NCI-H1092 treated with DMSO at 0.1 percent for 48 hours (cell line): ENCODE measurements at regions not wholly inside any gene's neighbourhood (a gene's known extent, or its start where the extent isn't known, plus 50 kb on each side); places are given as distances from the start of the nearest gene placed in this dataset.
"Not testable (repeated sequence)": the region's sequence is repeated elsewhere in the genome, so short reads cannot be mapped to it uniquely, and the experiment has no call there.

Experiments
- DNase-seq: peaks from one replicate; lab custom pipeline; 2025; lab: John Stamatoyannopoulos, UW

- no peak for DNase-seq
Measured at GRCh38 chr2:221915926-221916325, 343.8 kb upstream of the EPHA4 start.

GRCh38 chr2:221914334-221914880 lies 342.3 kb upstream of the EPHA4 start:
- no peak for DNase-seq

DNA sequence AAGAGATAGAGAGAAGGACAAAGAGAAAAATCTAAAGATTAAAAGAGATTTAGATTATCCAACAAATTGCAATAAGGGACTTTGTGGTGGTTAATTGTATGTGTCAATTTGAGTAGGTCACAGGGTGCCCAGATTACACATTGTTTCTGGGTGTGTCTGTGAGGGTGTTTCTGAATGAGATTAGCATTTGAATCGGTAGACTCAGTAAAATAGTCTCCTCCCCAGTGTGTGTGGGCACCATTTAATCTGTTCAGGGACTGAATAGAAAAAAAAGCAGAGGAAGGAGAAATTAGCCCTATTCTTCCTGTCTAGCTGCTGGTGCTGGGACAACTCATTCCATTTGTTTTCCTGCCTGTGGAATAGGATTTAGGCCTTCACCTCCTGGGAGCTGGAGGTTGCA lies 339.8 kb upstream of the EPHA4 start:
- no peak for DNase-seq

DNA sequence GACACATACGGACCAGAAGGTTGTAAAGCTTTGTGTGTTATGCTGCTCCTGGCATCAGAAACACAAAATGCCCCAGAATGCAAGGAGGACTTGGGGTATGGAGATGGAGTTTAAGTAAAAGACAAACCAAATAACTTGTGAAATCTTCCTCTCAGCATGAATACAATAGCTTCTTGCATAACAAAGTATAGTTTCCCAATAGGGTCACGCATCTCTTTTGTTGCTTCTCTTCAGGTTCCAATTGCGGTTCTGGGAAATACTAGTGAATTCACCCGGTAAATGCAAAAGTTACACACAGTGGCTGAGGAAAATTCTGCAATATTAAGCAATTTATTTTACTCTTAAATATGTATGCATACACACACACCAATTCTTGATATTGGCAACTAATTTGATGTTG lies 339.2 kb upstream of the EPHA4 start:
- DNase-seq: no peak

- DNase-seq: no peak
Measured at GRCh38 chr2:221908518-221908917, 336.4 kb upstream of the EPHA4 start.

DNA sequence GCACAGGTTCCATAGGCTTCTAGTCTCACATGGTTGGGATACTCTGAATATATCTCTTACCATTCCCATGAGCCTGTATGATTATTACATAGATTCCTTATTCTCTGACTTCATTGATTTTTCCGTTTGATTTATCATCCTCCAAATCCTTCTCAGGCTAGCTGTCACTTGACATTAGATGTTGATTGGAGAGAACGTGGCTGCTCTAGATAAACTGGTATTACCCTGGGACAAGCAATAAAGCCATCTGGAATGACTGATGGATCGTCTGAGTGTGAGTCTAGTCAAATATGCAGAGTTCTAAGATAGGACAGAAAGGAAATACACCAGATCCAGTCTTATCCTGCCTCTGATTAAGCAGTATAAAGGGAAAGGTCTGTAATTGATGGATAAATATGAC lies 325.6 kb upstream of the EPHA4 start:
- no peak for DNase-seq

- no peak for DNase-seq
Measured at GRCh38 chr2:221896505-221897151, 324.5 kb upstream of the EPHA4 start.

DNA sequence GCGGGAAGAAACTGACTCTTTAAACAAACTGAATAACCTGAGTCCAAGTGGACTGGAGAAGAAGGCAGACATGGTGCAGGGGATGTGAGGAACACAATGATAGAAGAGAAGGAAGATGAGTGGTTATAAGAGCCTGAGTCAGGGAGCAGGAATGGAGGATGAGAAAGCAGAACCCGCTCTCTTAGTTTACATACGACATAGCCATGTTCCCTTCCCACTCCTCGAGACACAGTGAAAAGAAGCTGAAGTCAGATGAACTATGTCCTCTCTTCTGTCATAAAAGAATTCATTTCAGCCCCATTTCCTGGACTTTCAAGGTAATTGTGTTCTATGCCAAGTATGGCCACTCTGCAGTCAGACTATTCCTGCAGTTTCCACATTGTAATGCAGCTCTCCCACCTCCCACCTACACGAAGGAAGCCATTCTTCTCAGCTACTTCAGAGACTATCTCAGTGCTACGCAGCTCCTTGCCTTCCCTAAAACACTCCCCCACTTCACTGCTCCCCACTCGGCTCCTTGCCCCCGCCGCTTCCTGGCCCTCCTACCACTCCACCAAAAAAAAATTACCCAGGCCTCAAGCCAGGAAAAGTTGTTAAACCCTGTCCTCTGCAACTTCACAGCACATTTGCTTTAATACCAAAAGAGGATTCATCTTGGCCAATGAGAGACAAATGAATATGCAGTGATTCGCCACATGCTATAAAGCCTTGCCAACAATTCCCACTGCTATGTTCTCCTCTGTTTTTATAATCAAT lies 323.4 kb upstream of the EPHA4 start:
- no peak for DNase-seq

DNA sequence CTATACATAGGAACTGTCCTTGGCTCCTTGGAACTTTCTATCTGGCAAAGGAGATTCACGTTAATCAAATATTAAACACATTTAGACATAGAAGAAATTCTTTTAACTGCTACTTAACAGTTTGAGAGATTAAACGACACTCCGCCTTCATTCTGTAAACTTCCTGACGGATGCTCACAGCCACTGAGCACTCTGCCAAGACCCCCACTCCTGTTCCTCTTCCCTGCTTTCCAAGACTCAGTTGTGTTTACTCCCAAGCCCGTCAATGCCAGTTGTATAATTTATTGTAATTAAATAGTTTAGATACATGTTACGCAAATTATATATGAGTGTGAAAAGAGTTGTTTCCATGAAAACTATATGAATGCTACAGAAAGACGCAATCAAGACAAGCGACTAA lies 321.4 kb upstream of the EPHA4 start:
- DNase-seq: no peak

- not testable (repeated sequence) for DNase-seq
Measured at GRCh38 chr2:221892006-221892405, 319.9 kb upstream of the EPHA4 start.

- DNase-seq: peak; percentile 3
Measured at GRCh38 chr2:221883976-221884375, 311.9 kb upstream of the EPHA4 start.

DNA sequence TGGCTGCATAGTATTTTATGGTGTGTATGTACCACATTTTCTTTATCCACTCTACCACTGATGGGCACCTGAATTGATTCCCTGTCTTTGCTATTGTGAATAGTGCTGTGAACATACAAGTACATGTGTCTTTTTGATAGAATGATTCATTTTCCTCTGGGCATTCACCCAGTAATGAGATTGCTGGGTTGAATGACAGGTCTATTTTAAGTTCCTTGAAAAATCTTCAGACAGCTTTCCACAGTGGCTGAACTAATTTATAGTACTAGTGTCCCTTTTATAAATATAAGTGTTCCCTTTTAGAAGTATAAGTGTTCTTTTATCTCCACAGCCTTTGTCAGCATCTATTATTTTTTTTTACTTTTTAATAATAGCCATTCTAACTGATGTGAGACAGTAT lies 303.9 kb upstream of the EPHA4 start:
- DNase-seq: no peak

DNA sequence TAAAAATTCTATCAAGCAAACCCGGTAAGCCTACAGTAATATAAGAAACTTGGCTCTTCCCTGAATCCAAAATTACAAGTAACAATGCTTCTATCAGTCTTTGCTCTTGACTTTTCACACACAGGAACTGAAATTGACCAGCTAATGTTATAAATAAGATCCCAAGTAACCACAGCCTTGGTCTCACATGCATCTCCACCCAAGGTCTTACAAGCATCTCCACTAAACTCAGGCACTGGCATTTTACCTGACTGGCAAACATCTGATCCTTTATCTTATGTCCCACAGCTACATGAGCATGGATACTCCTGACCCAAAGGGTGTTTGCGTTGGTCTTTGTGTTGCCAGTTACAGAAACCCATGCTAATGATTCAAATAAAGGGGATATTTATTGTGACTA lies 302.3 kb upstream of the EPHA4 start:
- DNase-seq: no peak

GRCh38 chr2:221857719-221858118 lies 285.6 kb upstream of the EPHA4 start:
- DNase-seq: no peak

GRCh38 chr2:221853297-221853696 lies 281.2 kb upstream of the EPHA4 start:
- no peak for DNase-seq

- DNase-seq: no peak
Measured at GRCh38 chr2:221851531-221852045, 279.5 kb upstream of the EPHA4 start.

GRCh38 chr2:221850076-221850475 lies 278.0 kb upstream of the EPHA4 start:
- DNase-seq: no peak

DNA sequence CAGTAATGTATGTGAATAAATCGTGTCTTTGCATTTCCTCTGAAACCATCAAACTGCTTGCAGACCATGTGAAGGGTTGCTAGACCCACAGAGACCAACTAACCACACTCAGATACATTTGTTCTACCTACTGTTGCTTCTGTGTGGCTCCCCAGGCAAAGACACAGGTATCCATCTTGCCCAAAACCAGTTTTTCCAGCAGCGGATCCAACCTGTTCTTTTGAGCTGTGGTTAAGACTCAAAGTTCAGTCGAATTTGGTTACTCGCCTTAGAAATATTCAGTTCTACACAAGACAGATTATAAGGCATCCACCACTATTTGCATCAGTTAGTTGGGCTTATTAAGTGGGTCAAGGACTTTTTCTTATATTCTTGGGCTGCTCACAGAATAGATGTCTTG lies 276.2 kb upstream of the EPHA4 start:
- DNase-seq: no peak

DNA sequence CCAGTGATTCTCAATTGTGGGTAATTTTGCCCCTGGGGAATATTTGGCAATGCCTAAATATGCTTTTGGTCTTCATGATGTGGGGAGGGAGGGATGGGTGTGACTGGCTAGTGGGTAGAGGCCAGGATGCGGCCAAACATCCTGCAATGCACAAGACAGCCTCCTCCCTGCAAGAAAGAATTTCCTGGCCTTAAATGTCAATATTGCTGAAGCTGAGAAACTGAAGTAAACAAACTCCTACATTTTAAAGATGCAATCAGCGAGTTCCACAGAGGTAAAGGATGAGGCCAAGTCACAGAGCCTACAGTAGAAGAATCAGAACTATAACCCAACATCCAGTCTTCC lies 272.9 kb upstream of the EPHA4 start:
- no peak for DNase-seq

- DNase-seq: peak; percentile 46
Measured at GRCh38 chr2:221844212-221845020, 272.3 kb upstream of the EPHA4 start.

GRCh38 chr2:221836095-221836494 lies 264.0 kb upstream of the EPHA4 start:
- DNase-seq: no peak

DNA sequence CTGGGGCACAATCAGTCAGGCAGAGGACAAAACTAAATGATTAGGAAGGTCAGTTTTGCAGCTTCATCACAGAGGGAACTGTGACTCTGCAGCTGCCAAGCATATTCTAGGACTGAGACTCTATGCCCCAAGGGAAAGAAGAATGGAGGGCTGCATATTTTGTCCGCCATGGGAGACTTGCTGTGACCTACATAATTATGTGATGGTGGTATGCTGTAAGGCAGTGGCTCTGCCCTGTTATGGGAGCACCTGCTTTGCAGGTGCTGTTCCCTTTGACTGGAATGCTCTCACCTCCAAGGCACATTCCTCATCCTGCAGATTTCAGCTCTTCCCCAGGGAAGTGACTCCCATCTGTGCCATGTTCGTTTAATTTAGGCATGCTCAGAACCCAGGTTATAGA lies 261.9 kb upstream of the EPHA4 start:
- DNase-seq: no peak

- no peak for DNase-seq
Measured at GRCh38 chr2:221831051-221831450, 258.9 kb upstream of the EPHA4 start.
